Iris pigment epithelial cell (primary cell): ENCODE measurements at regions not wholly inside any gene's neighbourhood (a gene's known extent, or its start where the extent isn't known, plus 50 kb on each side); places are given as distances from the start of the nearest gene placed in this dataset.

Experiments used
- DNase-seq: peaks from one replicate; pipeline ENCODE4 v3.0.0-alpha.2; 2011; ENCODE audit warnings: low read depth

DNA sequence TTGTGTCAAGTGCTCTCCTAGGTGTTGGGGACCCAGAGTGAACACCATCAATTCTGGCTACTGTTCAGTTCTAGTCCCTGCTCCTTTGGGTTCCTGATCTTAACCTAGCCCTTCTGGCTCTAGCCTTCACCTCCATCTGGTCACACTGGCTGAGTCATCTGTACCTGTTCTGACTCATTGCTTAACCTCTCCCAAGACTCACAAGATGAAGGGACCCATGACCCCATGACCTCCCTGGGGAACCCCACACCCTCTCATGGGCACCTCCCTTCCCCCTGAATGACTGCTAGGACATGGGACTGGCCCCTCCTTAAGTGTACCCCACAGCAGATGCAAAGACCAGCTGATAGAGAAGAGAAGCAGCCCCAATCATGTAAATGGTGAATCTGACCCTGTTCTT is 345.8 kb upstream of the CDH5 start:
- peak; percentile 68 for DNase-seq

DNA sequence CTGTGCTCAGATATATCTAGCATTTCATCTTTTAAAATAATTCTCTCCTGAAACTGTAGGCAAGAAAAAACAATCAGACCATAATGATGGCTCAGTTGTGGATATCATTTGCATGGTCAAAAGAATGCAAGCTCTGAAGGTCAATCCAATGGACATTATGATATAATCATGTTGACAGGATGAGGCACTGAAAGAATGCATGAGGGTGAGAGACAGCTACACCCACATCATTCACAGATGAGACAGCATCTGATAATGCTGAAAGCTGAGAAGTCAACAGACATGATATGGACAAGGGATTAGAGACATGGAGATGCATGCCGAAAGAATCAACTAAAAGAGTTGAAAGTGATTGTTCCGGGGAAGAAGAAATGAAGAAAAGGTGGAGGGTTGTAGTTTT is 346.4 kb upstream of the CDH5 start:
- peak; percentile 86 for DNase-seq

DNA sequence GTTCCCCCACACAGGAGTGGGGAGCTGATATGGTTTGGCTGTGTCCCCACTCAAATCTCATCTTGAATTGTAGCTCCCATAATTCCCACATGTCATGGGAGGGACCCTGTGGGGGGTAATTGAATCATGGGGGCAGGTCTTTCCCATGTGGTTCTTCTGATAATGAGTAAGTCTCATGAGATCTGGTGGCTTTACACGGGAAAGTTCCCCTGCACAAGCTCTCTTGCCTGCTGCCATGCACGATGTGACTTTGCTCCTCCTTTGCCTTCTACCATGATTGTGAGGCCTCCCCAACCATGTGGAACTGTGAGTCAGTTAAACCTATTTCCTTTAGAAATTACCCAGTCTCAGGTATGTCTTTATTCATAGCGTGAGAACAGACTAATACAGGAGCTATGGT is 347.0 kb upstream of the CDH5 start:
- DNase-seq: peak; percentile 22

DNA sequence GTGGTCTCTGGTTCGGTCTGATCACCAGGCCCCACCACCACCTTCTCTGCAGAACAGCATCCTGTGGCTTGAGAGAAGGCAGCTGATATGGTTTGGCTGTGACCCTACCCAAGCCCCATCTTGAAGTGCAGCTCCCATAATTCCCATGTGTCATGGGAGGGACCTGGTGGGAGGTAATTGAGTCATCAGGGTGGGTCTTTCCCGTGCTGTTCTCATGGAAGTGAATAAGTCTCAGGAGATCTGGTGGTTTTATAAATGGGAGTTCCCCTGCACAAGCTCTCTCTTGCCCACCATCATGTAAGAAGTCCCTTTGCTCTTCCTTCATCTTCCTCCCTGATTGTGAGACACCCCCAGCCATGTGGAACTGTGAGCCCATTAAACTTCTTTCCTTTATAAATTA is 352.3 kb upstream of the CDH5 start:
- DNase-seq: no peak

DNA sequence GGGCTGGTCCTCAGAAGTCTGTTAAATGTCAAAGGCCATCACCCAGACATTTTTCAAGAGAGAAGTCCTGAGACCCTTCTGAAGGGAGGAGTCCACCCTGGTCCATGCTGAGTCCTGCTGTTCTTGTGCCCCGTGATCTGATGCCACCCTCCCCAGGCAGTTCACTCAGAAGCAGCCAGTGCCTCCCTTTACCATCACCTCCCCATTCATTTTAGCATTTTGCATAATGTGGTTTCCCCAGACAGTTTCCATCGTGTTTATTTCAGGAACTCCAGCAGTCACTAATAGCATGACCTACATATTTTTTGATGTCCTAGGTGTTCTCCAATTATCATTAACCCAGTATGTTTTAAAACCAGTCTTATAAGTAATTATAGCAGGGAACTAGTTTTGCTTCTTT is 353.0 kb upstream of the CDH5 start:
- DNase-seq: no peak

DNA sequence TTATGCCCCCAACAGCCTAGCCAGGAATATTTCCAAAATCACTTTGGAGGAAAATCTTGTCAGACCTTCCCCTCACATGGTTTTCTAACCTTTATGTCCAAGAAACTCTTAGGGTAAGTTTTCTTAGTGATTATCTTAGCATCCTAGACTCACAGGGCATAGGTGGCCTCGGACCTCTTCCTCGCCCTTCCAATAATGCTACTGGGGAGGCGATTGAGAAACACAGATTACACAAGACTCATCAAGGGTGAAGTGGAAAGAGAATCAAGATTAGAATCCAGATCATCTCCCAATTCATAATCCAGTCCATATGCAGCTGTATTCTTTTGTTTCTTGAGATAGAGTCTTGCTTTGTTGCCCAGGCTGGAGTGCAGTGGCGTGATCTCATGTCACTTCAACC is 358.4 kb upstream of the CDH5 start:
- peak; percentile 30 for DNase-seq

DNA sequence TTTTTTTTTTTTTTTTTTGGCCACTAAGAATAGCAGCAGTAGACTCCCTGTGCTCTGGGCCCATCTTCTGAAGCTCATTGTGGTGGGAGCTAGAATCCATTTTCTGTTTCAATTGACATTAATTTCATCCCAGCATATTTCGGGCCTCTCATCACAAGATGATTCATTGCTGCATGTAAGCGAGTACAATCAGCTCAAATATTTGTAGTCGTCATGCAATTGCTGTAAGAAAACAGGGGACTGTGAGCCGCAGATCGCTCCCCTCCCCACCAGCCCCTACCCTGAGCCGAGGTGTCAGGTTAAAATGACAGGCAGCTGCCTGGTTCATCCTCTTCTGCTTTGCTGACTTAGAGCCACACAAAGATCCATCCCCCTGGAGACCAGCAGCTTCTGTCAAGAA is 358.8 kb upstream of the CDH5 start:
- DNase-seq: peak; percentile 92

DNA sequence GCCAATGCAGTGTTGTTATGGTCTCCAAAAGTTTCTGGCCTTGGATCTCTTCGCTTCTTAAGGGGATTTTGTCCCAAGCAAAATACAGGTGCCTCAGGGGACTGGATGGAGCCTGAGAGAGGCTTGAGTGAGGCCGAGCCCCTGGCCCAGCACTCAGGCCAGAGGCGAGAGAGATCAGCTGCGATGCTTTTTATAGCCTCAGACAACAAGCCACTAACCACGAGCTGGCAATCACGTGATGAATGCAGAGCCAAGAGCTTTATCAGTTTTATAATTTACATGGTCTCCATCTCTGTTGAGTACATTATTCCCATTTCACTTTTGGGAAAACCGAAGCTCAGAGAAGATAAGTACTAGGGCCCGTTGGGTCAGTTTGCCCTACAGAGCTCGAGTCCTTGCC is 360.0 kb upstream of the CDH5 start:
- DNase-seq: no peak

DNA sequence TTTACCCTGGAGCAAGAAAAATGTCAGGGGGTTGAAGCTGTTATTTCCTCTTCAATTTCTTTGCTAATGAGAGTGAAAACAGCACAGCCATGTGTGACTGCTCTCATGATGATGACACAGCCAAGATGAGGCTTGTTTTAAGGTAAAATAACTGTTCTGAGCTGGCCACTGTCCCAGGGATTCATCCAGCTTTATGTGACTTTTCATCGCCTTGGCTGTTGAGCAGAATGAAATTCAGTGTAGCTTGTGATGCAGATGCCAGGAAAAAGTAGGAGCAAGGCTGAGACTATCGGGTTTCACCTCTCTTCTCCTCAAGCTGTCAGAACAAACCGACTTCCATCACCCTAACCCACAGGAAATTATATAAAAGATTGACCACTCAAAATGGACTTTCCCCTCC is 361.8 kb upstream of the CDH5 start:
- DNase-seq: peak; percentile 19

DNA sequence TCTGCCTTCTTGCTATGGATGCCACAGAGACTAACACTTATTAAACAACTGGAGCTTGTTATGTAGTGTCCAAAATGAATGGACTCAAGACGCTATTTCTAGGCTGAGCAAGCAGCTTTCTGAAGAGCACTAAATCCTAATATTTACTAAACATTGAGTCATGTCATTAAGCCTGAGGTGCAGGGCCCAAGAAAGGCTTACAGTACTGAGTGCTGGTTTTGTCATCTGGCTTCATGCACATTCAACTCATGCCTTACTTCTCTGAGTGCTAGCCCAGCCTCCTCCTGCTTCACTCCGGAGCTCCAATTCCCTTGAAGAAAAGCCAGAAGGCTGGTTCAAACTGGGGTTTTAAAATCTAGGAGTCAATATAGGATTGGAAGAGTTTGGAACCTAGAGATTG is 363.3 kb upstream of the CDH5 start:
- DNase-seq: peak; percentile 38

DNA sequence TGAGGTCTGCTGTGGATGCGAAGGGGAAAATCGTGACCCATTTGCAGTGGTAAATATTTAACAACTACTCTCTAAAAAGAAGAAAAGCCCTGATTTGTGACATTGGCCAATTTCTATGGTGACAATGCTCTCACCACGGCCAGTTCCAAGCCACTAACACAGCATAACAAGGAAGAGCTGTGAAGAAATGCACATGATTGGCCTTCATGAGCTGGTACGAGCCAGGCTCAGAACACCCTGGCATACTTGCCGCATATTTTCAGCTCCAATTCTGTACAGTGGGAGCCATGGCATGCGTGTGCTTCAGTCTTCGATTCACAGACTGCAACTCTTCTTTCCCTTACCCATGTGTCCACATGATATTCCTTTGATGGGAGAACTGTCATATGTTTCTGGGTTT is 363.9 kb upstream of the CDH5 start:
- DNase-seq: no peak

DNA sequence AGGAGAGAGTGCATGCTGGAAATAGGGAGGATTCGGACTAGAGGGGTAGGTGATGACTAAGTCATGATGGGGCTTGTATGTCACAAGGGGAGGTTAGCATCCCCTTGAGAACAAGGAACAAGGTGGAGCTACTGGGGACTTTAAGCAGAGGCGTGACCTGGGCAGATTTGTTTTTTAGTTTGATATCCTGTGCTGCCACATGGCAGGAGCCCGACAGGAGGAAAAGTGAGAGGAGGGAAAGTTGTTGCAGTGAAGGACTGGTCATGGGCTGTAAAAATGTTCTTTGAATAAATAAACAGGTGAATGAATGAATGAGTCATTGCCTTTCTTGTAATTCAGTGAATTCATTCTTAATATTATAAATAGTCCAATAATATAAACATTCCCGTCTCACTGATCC is 365.1 kb upstream of the CDH5 start:
- DNase-seq: peak; percentile 35

DNA sequence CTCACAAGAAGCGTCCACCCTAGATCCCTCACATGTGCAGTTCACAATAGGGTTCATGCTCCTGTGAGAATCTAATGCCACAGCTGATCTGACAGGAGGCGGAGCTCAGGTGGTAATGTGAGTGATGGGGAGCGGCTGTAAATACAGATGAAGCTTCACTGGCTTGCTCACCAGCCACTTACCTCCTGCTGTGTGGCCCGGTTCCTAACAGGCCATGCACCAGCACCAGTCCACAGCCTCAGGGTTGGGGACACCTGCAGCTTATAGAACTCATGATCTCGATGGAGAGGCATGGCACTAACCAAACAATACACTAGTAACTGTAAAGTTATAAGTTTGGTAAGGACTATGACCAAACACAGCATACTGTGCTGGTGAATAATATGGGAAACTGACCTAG is 368.0 kb upstream of the CDH5 start:
- DNase-seq: no peak

DNA sequence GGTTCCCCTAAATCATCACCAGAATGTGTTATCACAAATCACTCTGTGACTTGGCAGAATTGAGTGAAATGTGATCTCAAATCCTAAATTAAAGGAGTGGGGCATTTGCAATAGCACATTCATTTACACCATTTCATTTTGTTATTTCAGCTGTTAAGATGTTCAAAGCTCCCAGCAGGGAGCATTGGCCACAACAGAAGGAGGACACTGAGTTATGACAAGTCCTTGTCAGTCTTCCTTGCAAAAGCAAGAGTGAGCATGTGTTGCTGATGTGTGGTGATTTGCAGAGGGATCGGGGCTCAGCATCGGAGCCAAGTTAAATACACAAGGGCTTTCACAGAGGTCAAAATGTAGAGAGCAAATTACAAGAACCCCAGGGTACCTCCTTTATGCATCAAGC is 372.2 kb upstream of the CDH5 start:
- DNase-seq: no peak

DNA sequence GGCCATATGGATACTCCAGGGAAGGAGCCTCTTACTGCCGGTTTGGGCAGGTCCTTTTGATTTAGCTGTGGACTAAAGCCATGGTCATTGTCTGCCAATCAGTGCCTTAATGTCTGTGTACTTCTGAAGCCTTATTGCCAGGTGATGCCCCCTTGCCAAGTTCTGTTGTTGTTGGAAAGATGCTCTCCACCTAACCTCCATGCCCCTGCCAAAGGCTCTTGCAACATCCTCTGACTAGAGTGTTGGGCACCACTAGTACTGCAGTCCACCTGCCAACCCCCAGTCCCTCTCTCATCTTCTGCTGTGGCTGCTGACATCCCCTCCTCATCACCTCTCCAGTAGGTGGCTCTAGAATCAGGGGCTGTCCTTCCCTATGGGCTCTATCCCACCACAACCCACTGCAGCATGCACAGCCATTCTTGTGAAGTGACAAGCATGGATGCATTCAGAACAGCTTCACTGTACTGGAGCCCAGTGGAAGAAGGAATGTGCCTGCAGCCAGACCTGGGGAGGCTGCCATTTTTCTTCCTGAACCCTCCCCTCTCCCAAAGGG is 375.3 kb upstream of the CDH5 start:
- no peak for DNase-seq

DNA sequence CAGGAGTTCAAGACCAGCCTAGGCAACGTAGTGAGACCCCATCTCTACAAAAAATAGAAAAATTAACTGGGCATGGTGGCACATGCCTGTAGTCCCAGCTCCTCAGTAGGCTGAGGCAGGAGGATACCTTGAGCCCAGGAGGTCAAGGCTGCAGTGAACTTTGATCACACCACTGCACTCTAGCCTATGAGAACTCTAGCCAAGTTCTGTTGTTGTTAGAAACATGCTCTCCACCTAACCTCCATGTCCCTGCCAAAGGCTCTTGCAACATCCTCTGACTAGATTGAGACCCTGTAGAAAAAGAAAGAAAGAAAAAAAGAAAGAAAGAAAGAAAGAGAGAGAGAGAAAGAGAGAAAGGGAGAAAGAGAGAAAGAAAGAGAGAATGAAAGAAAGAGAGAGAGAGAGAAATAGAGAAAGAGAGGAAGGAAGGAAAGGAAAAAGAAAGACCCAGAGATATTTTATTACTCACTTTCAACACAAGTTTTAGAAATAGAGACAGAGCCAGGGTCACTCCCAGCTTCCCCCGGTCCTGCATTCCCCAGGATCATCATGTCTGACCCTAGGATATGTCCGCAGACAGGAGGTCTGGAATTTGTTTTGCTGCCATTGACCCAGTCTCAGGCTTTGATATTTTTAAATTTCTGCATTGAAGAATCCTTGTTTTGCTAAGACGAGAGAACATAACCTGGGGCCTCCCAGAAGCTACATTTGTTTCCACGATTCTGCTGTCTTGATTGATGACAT is 376.5 kb upstream of the CDH5 start:
- peak; percentile 37 for DNase-seq

DNA sequence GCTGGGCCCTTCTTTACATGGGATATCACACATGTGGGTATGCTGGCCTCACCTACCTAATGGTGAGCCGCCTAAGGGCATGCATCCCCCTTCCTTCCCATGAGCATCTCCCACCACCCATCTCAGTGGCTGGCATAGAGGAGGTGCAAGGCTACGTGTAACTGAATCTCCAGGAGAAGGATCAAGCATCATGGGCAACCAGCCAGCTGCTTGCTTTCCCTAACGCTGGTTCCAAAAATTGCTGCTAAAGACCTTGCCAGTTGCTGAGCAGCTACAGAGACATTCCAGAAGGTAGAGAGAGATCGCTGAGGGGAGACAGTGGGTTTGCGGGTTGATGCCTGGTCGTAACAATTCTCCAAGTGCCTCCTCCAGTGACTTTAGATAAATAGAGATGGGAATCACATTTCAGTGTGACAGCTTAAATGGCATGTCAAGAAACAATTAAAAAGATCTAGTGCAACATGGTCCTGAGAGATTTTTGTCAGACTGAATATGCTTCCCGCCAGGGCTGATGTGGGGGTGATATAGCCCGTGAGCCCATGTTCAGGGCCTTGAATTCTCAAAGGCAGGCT is 378.4 kb upstream of the CDH5 start:
- no peak for DNase-seq

DNA sequence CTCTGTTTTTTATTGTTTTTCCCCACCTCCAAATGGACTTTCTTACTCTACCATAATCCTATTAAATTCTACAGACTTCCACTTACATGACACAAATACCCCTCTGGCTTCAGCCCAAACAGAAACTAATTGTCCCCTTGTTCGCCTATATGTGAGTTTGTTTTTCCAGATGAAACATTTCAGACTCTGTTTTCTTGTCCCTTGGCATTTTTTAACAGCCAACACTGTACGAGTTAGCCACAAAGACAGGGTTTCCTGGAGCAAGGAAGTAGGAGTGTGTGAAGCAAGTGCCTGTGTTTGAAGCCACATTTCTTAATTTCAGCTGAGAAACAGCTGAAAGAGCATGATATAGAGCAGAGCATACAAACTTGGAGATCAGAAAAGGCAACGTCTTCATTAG is 382.2 kb upstream of the CDH5 start:
- DNase-seq: no peak

DNA sequence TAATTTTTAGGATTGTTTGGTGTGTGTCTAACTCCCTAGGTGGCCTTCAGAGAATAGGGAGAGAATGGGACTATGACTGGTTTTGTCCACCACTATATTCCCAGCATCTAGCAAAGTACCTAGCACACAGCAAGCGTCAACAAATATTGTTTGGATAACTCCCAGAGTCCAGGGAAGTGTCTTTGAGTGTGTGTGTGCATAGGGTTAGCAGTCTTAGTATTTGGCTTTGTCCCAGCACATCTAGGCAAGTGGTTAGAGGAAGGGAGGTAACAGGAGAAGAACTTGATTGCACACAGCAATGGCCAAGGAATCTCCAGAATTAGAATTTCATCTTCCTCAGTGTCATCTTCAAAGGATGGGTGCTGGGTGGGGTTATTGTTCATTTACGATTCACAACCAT is 385.4 kb upstream of the CDH5 start:
- no peak for DNase-seq

DNA sequence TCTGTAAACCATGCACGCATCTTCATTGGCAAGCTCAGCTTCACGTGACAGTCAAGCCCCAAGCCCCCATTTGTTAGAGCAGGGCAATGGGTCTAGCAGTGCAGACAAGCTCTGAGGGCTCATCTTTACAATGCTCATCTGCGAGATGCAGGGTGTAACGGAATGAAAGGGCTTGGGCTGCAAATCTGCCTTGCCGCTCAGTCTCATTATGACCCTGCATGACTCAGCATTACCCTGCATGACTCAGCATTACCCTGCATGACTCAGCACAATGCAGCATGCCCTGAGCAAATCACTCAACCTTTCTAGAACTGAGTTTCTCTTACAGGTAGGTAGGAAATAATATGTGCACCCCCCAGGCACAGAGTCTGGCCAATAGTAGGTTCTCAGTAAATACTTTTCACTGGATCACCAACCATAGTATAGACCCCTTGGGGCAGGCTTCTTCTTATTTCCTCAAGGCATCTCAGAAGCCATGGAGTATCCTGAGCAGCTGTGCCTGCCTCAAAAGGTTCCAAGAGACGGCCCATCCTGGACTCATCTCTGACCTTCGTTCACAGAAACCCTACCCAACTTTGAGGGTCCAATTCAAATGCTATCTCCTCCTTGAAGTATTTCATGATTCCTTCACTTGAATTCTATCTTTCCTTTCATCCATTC is 391.3 kb upstream of the CDH5 start:
- DNase-seq: peak; percentile 75

DNA sequence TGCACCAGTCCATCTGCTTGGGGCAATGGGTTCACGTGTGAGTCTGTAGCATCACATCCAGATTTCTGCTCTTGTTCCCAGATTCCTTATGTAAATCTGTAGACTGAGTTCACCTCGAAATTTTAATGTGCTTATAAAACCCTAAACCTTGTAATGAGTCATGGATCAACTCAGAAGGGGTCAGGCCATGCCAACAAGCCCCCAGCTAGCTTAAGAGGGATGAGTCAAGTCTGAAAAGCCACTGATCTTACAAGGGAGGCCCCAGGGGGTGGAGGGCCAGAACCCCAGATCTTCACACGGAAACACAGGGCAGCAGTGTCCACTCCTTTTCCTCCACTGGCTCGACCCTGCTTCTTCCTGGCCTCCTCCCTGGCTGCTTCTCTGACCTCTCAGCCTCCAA is 399.1 kb upstream of the CDH5 start:
- peak; percentile 24 for DNase-seq

DNA sequence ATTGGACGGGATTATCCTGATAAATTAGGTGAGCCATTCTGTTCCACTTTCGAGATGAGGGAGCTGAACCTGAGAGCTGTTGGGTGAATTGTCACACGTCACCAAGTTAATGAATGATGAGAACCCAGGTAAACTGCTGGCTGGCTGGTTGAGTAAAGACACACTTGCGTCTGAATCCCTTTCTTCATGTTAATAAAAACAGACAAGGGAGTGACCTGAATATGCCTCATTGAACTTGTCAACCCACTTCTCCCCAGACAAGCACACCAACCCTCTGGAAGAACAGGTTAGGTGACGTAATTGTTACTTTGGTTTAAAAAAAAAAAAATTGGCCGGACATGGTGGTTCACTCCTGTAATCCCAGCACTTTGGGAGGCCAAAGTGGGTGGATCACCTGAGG is 400.9 kb upstream of the CDH5 start:
- no peak for DNase-seq

DNA sequence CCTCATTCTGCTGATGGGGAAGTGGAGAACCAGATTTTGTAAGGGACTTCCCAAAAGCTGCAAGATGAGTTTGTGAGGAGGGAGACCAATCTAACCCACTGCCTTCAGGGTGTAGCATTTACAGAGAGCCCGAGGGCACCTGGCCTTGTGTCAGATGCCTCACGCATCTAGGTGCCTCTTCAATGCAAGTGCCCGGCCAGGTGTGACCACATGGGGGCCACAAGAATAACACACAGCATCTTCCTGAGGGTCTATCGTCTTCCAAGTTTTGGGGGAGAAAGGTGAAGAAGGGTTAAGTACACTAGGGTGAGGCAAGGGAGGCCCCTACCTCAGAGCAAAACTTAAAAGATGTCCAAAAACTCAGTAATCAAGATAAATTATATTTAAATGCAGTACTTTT is 401.7 kb upstream of the CDH5 start:
- no peak for DNase-seq
